Activated CD8-positive, alpha-beta T cell treated with anti-CD3 and anti-CD28 coated beads for 36 hours (primary cell): ENCODE measurements at regions not wholly inside any gene's neighbourhood (a gene's known extent, or its start where the extent isn't known, plus 50 kb on each side); places are given as distances from the start of the nearest gene placed in this dataset.

Source experiments
- ATAC-seq: fragments of 200-7000 bp; cut with Tn5 transposase; one replicate; pipeline ENCODE4 v1.10.0; 2021; ENCODE audit warnings: mild to moderate bottlenecking, moderate library complexity
- CTCF ChIA-PET: fragments of 350-600 bp; sonication (Branson Sonifier 250); formaldehyde crosslinking; loops from one replicate; lab custom pipeline; 2021; ENCODE audit warnings: antibody characterized with exemption; lab: Charles Lee
- POLR2A ChIA-PET: fragments of 350-600 bp; sonication (Branson Sonifier 250); formaldehyde crosslinking; loops from one replicate; lab custom pipeline; 2021; ENCODE audit warnings: antibody characterized with exemption; lab: Charles Lee
- DNase-seq: peaks from one replicate; pipeline ENCODE4 v3.0.0-alpha.2; 2020
- H3K27ac Mint-ChIP-seq: one replicate; pipeline ENCODE4 v1.8.0; 2021; ENCODE audit warnings: mild to moderate bottlenecking, mixed read lengths
- H3K27me3 Mint-ChIP-seq: one replicate; pipeline ENCODE4 v1.8.0; 2021; ENCODE audit warnings: mixed read lengths
- H3K36me3 Mint-ChIP-seq: one replicate; pipeline ENCODE4 v1.8.0; 2021; ENCODE audit warnings: low read depth, mixed read lengths
- H3K4me1 Mint-ChIP-seq: one replicate; pipeline ENCODE4 v1.8.0; 2021; ENCODE audit warnings: low read depth, mixed read lengths
- H3K4me3 Mint-ChIP-seq: one replicate; pipeline ENCODE4 v1.8.0; 2021; ENCODE audit warnings: mild to moderate bottlenecking, moderate library complexity, mixed read lengths
- H3K9me3 Mint-ChIP-seq: one replicate; pipeline ENCODE4 v1.8.0; 2021; ENCODE audit warnings: mixed read lengths
- intact Hi-C: fragments of 100-400 bp; cut with micrococcal nuclease; formaldehyde crosslinking; loops from one replicate; pipeline ENCODE4 v1.10.0; 2022
- TF ChIP-seq, protein P1 (sequence below): fragments of 200-600 bp; IDR thresholded peaks from one replicate; pipeline ENCODE4 v1.8.0; 2022; ENCODE audit warnings: antibody characterized with exemption, mild to moderate bottlenecking

DNA sequence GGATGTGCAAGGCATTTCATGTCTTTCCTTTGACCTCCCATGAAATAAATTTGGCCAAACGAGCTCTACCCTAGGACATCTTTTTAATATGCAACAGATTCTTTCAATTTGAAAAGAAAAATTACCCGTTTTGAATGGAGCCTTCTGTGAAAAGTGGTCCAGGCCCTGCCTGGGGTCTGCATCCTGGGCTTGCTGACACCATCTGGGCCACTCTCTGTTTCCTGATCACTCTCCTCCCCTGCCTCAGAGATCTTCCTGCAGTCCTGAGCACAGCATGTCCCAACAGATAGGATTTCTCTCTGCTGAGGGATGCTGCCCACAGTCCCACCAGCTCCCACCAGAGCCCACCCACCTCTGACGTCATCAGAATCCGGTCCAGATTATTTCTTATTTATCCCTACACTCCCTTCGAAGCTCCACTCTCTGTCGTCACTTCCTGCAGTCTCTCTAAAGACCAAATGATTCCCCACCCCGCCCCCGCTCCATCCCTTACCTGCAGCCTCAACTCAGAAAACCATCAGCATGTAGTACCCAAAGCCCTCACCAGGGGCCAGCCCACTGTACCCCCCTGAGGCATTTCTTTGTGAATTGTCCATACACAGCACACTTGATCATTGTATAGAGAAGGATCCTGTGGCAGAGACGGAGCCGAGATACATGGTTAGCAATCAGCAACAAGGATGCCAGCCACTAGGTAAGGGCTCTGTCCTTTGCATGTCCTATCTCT lies 192.1 kb upstream of the MGMT start:
- no peak for ATAC-seq
- Mint-ChIP-seq H3K9me3 (no peaks in the 10 kb centered on the region), H3K27me3 (peaks cover 10% of the 10 kb centered on the region), H3K27ac (no peak overlapping the region), H3K4me3 (no peak overlapping the region), H3K4me1 (peaks cover 7% of the 10 kb centered on the region), H3K36me3 (no peaks in the 10 kb centered on the region)
- TF ChIP-seq, protein P1, sequence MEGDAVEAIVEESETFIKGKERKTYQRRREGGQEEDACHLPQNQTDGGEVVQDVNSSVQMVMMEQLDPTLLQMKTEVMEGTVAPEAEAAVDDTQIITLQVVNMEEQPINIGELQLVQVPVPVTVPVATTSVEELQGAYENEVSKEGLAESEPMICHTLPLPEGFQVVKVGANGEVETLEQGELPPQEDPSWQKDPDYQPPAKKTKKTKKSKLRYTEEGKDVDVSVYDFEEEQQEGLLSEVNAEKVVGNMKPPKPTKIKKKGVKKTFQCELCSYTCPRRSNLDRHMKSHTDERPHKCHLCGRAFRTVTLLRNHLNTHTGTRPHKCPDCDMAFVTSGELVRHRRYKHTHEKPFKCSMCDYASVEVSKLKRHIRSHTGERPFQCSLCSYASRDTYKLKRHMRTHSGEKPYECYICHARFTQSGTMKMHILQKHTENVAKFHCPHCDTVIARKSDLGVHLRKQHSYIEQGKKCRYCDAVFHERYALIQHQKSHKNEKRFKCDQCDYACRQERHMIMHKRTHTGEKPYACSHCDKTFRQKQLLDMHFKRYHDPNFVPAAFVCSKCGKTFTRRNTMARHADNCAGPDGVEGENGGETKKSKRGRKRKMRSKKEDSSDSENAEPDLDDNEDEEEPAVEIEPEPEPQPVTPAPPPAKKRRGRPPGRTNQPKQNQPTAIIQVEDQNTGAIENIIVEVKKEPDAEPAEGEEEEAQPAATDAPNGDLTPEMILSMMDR: no peak
- ChIA-PET POLR2A (no interaction called here), CTCF (no interaction called here)
- peak; percentile 24 for DNase-seq
- intact Hi-C loops: no loop called here

DNA sequence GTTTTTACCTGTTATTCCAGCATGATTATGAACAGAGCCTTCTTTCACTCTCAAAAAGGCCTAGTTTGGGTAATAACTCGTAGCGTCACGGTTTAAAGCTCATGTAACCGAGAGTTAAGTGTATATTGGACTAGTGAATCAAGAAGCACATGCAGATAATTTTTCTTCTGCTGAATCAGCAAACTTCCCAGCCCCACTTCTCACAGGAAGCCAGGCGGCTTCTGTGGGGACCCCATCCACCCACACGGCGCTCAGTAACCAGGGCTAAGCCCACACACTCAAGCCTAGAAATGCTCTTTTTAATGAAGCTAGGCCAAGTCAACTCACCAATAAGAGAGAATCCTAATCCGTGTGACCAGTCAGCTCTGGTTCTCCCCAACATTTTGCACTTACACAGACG lies 191.2 kb upstream of the MGMT start:
- no peak for ATAC-seq
- intact Hi-C loops: no loop called here
- Mint-ChIP-seq H3K36me3 (no peaks in the 10 kb centered on the region), H3K9me3 (no peaks in the 10 kb centered on the region), H3K4me3 (no peak overlapping the region), H3K4me1 (peaks cover 7% of the 10 kb centered on the region), H3K27me3 (peaks cover 10% of the 10 kb centered on the region), H3K27ac (no peak overlapping the region)
- TF ChIP-seq, protein P1: no peak
- ChIA-PET CTCF (no interaction called here), POLR2A (no interaction called here)
- peak; percentile 3 for DNase-seq

DNA sequence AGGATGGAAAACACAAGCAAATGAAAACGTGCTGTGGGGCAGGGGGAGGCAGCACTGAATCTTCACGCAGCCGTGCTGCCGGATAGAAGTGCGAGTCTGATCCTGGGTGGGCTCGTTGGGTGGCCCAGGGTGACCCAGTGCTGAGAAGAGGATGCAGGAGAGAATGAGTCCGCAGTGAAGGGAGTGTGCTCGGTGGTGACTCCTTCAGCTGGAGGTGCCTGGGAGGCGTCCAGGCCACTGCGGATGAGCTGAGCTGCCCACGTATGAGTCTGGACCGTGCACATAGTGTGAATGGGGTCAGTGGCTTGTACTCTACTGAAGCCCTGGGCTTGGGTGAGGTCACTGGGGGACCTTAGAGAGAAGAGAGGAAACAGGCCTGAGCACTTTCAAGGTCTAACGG lies 190.0 kb upstream of the MGMT start:
- TF ChIP-seq, protein P1: no peak
- ChIA-PET POLR2A (no interaction called here), CTCF (no interaction called here)
- peaks cover 15% of the 10 kb centered on the region for H3K27me3 Mint-ChIP-seq
- no peak overlapping the region for H3K27ac Mint-ChIP-seq
- intact Hi-C loops: no loop called here
- peaks cover 1% of the 10 kb centered on the region for H3K36me3 Mint-ChIP-seq
- ATAC-seq (no peak), DNase-seq (no peak)
- peaks cover 7% of the 10 kb centered on the region for H3K4me1 Mint-ChIP-seq
- peaks cover 2% of the 10 kb centered on the region for H3K9me3 Mint-ChIP-seq
- H3K4me3 Mint-ChIP-seq: no peak overlapping the region

DNA sequence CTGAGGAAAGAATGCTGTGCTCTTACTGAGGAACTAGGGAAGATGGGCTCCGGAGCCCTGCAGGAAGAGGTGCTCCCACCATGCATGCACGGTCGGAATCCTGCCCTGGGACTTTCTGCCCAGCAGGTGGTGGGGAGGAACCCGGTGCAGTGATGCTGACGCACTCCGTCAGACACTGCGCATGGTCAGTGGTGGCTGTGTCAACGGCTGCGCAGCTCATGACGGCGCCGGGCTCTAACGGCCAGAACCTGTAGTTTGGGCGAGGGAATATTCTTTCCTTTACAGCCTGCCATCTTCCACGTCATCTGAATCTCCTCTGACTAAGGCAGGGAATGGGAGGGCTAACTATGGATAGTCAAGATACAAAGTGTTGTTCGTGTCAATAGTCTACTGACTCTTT lies 189.2 kb upstream of the MGMT start:
- ATAC-seq (no peak), DNase-seq (no peak)
- ChIA-PET CTCF (no interaction called here), POLR2A (no interaction called here)
- intact Hi-C loops: no loop called here
- H3K4me1 Mint-ChIP-seq: peaks cover 7% of the 10 kb centered on the region
- peaks cover 15% of the 10 kb centered on the region for H3K27me3 Mint-ChIP-seq
- H3K4me3 Mint-ChIP-seq: no peak overlapping the region
- H3K27ac Mint-ChIP-seq: no peak overlapping the region
- H3K36me3 Mint-ChIP-seq: peaks cover 1% of the 10 kb centered on the region
- TF ChIP-seq, protein P1: no peak
- peaks cover 2% of the 10 kb centered on the region for H3K9me3 Mint-ChIP-seq

DNA sequence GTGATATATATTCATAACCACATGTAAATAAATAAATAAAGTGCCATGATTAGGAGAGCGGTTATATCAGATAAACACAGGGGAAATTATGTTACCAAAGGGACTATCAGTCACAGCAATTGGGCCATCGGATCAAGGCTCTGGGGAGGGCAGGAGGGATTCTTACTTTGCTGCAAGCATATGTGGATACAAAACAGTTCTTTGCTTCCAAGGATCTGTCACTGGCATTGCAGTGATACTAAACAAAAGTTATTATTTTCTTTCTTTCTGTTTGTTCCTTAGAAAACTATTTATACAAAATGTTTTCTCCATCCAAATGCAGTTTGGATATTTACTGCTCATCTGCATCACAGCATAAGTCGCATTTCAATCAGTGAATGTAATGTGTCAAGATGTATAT lies 188.4 kb upstream of the MGMT start:
- POLR2A ChIA-PET: no interaction called here
- Mint-ChIP-seq H3K36me3 (peaks cover 1% of the 10 kb centered on the region), H3K4me1 (peaks cover 7% of the 10 kb centered on the region), H3K27ac (no peak overlapping the region), H3K27me3 (peaks cover 15% of the 10 kb centered on the region), H3K4me3 (no peak overlapping the region), H3K9me3 (peaks cover 2% of the 10 kb centered on the region)
- intact Hi-C loops: no loop called here
- CTCF ChIA-PET: no interaction called here
- TF ChIP-seq, protein P1: no peak
- DNase-seq: no peak
- ATAC-seq: no peak
